ENCODE measurements at regions not wholly inside any gene's neighbourhood (a gene's known extent, or its start where the extent isn't known, plus 50 kb on each side); places are given as distances from the start of the nearest gene placed in this dataset.
"Not testable (repeated sequence)": the region's sequence is repeated elsewhere in the genome, so short reads cannot be mapped to it uniquely, and the experiment has no call there.

- DNase-seq, result not testable (repeated sequence)
Observed at GRCh38 chrY:11156846-11157245, 1544.2 kb upstream of the USP9Y start.

DNA sequence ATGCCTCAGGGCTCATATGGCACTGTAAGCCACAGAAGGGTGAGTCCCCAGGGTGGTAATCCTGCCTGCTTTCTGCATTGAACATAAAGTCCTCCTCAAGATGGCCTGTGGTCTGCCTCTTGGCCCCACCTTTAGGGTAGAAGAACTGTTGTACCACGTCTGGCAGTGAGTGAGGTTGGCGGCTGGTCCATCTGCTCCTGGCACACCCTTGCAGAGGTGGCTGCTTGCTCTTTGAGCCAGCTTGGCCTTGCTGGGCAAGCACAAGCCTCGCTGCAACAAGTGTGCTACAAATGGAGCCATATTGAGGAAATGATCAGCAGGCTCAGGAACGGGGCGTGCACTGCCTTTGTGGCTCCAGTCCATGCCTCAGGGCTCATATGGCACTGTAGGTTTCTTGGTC lies 1524.0 kb upstream of the USP9Y start:
- not testable (repeated sequence) for DNase-seq

DNA sequence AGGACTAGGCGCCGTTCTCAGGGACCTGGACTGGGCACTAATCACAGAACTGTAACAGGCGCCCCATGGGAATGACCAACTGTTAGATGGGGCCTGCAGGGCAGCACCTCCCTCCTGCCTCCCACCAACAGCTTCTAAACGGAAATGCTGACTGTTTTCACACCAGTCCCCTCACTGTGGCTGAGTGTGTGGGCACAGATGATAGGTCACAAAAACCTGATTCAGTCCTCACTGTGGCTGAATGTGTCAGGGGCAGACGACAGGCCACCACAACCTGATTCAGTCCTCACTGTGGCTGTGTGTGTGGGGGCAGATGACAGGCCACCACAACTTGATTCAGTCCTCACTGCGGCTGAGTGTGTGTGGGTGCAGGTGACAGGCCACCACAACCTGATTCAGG lies 1499.9 kb upstream of the USP9Y start:
- not testable (repeated sequence) for DNase-seq

DNA sequence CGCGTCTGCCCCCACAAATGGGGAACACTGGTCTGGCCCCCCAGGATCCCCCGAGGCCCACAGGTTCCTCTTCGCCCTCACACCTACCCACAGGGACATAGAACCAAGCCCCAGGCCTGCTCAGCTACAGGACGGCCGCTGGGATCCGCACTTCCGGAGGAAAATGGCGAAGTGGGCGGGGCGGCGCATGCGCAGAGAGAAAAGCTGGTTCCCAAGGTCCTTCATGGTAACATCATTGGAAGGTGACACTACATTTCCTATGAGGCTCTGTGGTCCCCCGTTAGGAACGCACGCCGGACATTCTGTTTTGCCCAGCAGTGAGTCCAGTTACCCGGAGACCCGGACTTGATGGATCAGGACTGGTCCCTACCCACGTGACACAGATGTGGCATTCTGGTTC lies 1486.2 kb upstream of the USP9Y start:
- not testable (repeated sequence) for DNase-seq
